ENCODE measurements at regions not wholly inside any gene's neighbourhood (a gene's known extent, or its start where the extent isn't known, plus 50 kb on each side); places are given as distances from the start of the nearest gene placed in this dataset.

DNA sequence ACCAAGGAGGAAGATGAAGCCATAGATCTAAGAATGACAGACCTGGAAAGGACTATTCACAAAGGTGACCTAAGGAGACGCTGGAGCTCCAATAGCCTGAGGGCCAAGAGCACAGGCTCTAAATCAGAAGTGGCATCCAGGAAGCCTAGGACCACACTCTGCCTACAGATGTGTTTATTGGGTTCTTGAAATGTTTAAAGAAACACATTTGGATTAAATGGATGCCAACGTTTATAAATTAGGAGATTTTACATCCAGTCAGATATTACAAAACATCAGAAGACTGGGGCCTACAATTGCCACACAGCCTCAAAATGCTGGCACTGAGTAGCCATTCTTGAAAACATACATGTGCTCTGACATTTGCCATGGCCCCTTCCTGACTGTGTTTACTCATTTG is 80.9 kb downstream of the HMHB1 start:
- no peaks in the 10 kb centered on the region for H4K20me1 ChIP-seq (ENCODE audit: insufficient read depth)
- H3K36me3 ChIP-seq (ENCODE audit: insufficient read depth, low read length) = no peaks in the 10 kb centered on the region
- H3K27ac ChIP-seq (ENCODE audit: low read length) = no peak overlapping the region
- no peak overlapping the region for H3K9ac ChIP-seq (ENCODE audit: low read length)
- no peak overlapping the region for H2AFZ ChIP-seq (ENCODE audit: low read depth, low read length)
- H3K9me3 ChIP-seq (ENCODE audit: low read length) = no peaks in the 10 kb centered on the region
- no peak overlapping the region for H3K4me2 ChIP-seq (ENCODE audit: low read length)
- no peaks in the 10 kb centered on the region for H3K79me2 ChIP-seq (replicated peaks; ENCODE audit: insufficient read depth, low read length)
- TF ChIP-seq REST (IDR thresholded peaks at IDR 0.05; ENCODE audit: borderline replicate concordance) (no peak), EP300 (conservative IDR thresholded peaks at IDR 0.05; ENCODE audit: poor library complexity, severe bottlenecking) (no peak), RAD21 (conservative IDR thresholded peaks at IDR 0.05) (no peak), MXI1 (conservative IDR thresholded peaks at IDR 0.05; ENCODE audit: poor library complexity, severe bottlenecking) (no peak), POLR2AphosphoS5 (IDR thresholded peaks at IDR 0.05) (no peak), TAF1 (IDR thresholded peaks at IDR 0.05; ENCODE audit: low read depth) (no peak), SMC3 (conservative IDR thresholded peaks at IDR 0.05; ENCODE audit: poor library complexity) (no peak), EZH2 (IDR thresholded peaks at IDR 0.05; ENCODE audit: borderline replicate concordance, insufficient read depth, low read length, poor library complexity, severe bottlenecking) (no peak)
- TF ChIP-seq, protein P1, sequence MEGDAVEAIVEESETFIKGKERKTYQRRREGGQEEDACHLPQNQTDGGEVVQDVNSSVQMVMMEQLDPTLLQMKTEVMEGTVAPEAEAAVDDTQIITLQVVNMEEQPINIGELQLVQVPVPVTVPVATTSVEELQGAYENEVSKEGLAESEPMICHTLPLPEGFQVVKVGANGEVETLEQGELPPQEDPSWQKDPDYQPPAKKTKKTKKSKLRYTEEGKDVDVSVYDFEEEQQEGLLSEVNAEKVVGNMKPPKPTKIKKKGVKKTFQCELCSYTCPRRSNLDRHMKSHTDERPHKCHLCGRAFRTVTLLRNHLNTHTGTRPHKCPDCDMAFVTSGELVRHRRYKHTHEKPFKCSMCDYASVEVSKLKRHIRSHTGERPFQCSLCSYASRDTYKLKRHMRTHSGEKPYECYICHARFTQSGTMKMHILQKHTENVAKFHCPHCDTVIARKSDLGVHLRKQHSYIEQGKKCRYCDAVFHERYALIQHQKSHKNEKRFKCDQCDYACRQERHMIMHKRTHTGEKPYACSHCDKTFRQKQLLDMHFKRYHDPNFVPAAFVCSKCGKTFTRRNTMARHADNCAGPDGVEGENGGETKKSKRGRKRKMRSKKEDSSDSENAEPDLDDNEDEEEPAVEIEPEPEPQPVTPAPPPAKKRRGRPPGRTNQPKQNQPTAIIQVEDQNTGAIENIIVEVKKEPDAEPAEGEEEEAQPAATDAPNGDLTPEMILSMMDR (IDR thresholded peaks at IDR 0.05; ENCODE audit: poor library complexity, severe bottlenecking) = no peak
- H3F3A ChIP-seq (ENCODE audit: insufficient read depth, low read length, poor library complexity, severe bottlenecking) = no peaks in the 10 kb centered on the region
- no peak overlapping the region for H3K4me3 ChIP-seq (ENCODE audit: low read length)
- no peaks in the 10 kb centered on the region for H3K27me3 ChIP-seq (ENCODE audit: insufficient read depth, low read depth, low read length)
- H3K9me2 ChIP-seq (ENCODE audit: insufficient read depth, low read length) = no peaks in the 10 kb centered on the region

DNA sequence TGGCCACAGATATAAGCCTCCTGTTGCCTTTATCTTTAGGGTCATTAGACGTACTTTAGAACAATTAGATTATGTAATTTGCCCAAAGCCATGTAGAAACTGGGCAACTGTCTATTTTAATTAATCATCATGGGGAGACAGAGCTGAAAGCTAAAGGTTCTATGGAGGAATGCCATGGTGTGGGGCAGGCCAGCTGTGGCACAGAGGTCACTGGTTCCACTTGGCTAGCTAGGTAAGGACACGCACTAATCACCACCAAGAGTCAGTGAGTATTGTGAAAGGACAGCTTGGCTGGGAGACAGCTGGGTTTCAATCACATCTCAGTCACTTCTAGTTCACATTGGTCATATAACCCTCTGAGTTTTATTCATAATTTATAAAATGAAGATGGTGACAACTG is 81.7 kb downstream of the HMHB1 start:
- no peak overlapping the region for H3K4me3 ChIP-seq (ENCODE audit: low read length)
- no peak overlapping the region for H3K4me2 ChIP-seq (ENCODE audit: low read length)
- no peak overlapping the region for H3K27ac ChIP-seq (ENCODE audit: low read length)
- no peak overlapping the region for H2AFZ ChIP-seq (ENCODE audit: low read depth, low read length)
- no peaks in the 10 kb centered on the region for H3K79me2 ChIP-seq (replicated peaks; ENCODE audit: insufficient read depth, low read length)
- no peaks in the 10 kb centered on the region for H3F3A ChIP-seq (ENCODE audit: insufficient read depth, low read length, poor library complexity, severe bottlenecking)
- no peaks in the 10 kb centered on the region for H3K27me3 ChIP-seq (ENCODE audit: insufficient read depth, low read depth, low read length)
- no peaks in the 10 kb centered on the region for H3K9me2 ChIP-seq (ENCODE audit: insufficient read depth, low read length)
- H3K9ac ChIP-seq (ENCODE audit: low read length) = no peak overlapping the region
- no peaks in the 10 kb centered on the region for H4K20me1 ChIP-seq (ENCODE audit: insufficient read depth)
- TF ChIP-seq SMC3 (conservative IDR thresholded peaks at IDR 0.05; ENCODE audit: poor library complexity) (no peak), MXI1 (conservative IDR thresholded peaks at IDR 0.05; ENCODE audit: poor library complexity, severe bottlenecking) (no peak), REST (IDR thresholded peaks at IDR 0.05; ENCODE audit: borderline replicate concordance) (no peak), TAF1 (IDR thresholded peaks at IDR 0.05; ENCODE audit: low read depth) (no peak), RAD21 (conservative IDR thresholded peaks at IDR 0.05) (no peak), POLR2AphosphoS5 (IDR thresholded peaks at IDR 0.05) (no peak), EZH2 (IDR thresholded peaks at IDR 0.05; ENCODE audit: borderline replicate concordance, insufficient read depth, low read length, poor library complexity, severe bottlenecking) (no peak), EP300 (conservative IDR thresholded peaks at IDR 0.05; ENCODE audit: poor library complexity, severe bottlenecking) (no peak)
- TF ChIP-seq, protein P1 (IDR thresholded peaks at IDR 0.05; ENCODE audit: poor library complexity, severe bottlenecking) = no peak
- H3K9me3 ChIP-seq (ENCODE audit: low read length) = no peaks in the 10 kb centered on the region
- no peaks in the 10 kb centered on the region for H3K36me3 ChIP-seq (ENCODE audit: insufficient read depth, low read length)

All from neural cell (in vitro differentiated cells).